Activated CD4-positive, alpha-beta memory T cell treated with anti-CD3 and anti-CD28 coated beads, Interleukin-2, amount 10 ng/mL, durations not matched to agents 7 days and 5 days (primary cell): ENCODE measurements at regions not wholly inside any gene's neighbourhood (a gene's known extent, or its start where the extent isn't known, plus 50 kb on each side); places are given as distances from the start of the nearest gene placed in this dataset.

Experiments used
- CTCF ChIA-PET: fragments of 350-600 bp; sonication (Branson Sonifier 250); formaldehyde crosslinking; loops from one replicate; lab custom pipeline; 2021; ENCODE audit warnings: antibody characterized with exemption, inconsistent platforms; lab: Charles Lee
- POLR2A ChIA-PET: fragments of 350-600 bp; sonication (Branson Sonifier 250); formaldehyde crosslinking; loops from one replicate; lab custom pipeline; 2021; ENCODE audit warnings: antibody characterized with exemption; lab: Charles Lee
- DNase-seq: peaks from one replicate; pipeline ENCODE4 v3.0.0-alpha.2; 2020
- H3K27ac Mint-ChIP-seq: one replicate; pipeline ENCODE4 v1.8.0; 2021; ENCODE audit warnings: mild to moderate bottlenecking, mixed read lengths
- H3K27me3 Mint-ChIP-seq: one replicate; pipeline ENCODE4 v1.8.0; 2021; ENCODE audit warnings: mixed read lengths
- H3K36me3 Mint-ChIP-seq: one replicate; pipeline ENCODE4 v1.8.0; 2021; ENCODE audit warnings: low read depth, mixed read lengths
- H3K4me1 Mint-ChIP-seq: one replicate; pipeline ENCODE4 v1.8.0; 2021; ENCODE audit warnings: mixed read lengths
- H3K4me3 Mint-ChIP-seq: one replicate; pipeline ENCODE4 v1.8.0; 2021; ENCODE audit warnings: mild to moderate bottlenecking, mixed read lengths
- H3K9me3 Mint-ChIP-seq: one replicate; pipeline ENCODE4 v1.8.0; 2021; ENCODE audit warnings: mixed read lengths

DNA sequence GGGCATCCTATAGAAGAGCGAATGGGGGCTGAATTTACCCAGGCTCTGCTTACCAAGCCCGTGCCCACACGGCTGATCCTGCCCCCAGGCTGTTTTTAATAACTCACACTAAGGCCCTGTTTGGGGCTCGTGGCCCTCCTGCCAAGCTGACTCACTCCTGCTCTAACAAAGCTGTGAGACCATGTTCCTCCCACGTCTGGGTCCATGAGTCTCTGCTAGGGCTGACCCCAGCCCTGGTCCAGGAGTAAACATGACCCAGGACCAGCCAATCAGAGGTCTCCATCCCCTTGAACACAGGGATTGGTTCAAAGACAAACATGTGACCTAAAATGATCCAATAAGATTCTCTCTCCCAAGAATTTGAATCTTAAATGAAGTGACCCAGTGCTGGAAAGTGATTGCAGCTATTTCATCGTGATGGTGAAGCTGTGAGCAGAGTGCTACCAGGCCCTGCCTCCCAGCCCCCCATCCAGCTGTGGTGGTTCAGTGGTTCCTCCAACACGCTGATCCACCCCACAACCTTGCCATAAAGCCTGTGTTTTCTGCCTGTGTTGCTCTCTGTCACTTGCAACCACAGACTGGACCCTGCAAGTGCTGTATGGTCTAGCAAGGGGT lies 57.2 kb downstream of the C16orf82 start:
- ChIA-PET CTCF (no interaction called here), POLR2A (no interaction called here)
- Mint-ChIP-seq H3K36me3 (no peaks in the 10 kb centered on the region), H3K4me3 (no peak overlapping the region), H3K27me3 (peaks cover 7% of the 10 kb centered on the region), H3K27ac (no peak overlapping the region), H3K4me1 (no peaks in the 10 kb centered on the region), H3K9me3 (peaks cover 5% of the 10 kb centered on the region)
- no peak for DNase-seq

GRCh38 chr16:27127308-27127707 lies 60.6 kb downstream of the C16orf82 start:
- no peaks in the 10 kb centered on the region for H3K36me3 Mint-ChIP-seq
- peaks cover 5% of the 10 kb centered on the region for H3K27me3 Mint-ChIP-seq
- CTCF ChIA-PET: interaction anchor here (0.5 kb wide), 1 partner anchor 593 kb away, joined by 3 read pairs; no protein-coding TSS in a partner anchor
- H3K27ac Mint-ChIP-seq: no peak overlapping the region
- POLR2A ChIA-PET: no interaction called here
- no peak for DNase-seq
- no peaks in the 10 kb centered on the region for H3K4me1 Mint-ChIP-seq
- no peak overlapping the region for H3K4me3 Mint-ChIP-seq
- H3K9me3 Mint-ChIP-seq: peaks cover 12% of the 10 kb centered on the region

DNA sequence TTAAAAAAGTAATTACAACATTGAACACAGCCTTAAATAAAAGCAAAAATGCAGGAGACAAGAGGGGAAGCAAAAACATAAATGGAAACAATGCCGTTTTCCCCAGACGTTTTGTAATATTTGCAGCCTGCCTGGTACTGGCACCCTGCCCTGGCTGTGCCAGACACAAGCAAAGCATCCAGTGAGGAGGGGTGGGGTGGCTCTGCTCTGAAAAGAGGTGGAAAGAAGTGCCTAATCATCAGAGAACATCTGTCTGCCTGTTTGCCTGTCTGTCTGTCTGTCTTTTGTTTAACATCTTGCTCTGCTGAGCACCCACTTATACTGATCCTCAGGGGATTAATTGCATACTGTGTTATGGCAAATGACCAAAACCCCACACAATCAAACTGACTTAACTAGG lies 62.7 kb downstream of the C16orf82 start:
- CTCF ChIA-PET: no interaction called here
- Mint-ChIP-seq H3K27ac (no peak overlapping the region), H3K4me3 (no peak overlapping the region), H3K36me3 (no peaks in the 10 kb centered on the region), H3K4me1 (no peaks in the 10 kb centered on the region), H3K9me3 (peaks cover 14% of the 10 kb centered on the region), H3K27me3 (peaks cover 8% of the 10 kb centered on the region)
- POLR2A ChIA-PET: no interaction called here
- no peak for DNase-seq

DNA sequence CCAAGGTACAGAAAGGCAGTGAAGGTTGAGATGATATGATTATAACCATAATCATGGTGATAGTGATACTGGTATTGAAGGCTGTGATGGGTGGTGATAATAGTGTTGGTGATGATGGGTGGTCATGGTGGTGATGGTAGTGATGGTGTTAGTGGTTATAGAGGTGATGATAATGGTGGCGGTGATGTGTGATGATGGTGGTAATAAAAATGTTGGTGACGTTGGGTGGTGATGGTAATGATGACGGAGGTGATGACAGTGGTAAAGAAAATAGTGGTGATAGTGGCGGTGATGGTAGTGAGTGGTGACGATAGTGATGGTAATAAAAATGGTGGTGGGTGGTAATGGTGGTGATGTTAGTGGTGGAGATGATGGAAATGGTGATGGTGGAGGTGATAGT lies 65.1 kb upstream of the KDM8 start:
- Mint-ChIP-seq H3K36me3 (peaks cover 8% of the 10 kb centered on the region), H3K4me3 (no peak overlapping the region), H3K27me3 (peaks cover 24% of the 10 kb centered on the region), H3K9me3 (peaks cover 10% of the 10 kb centered on the region), H3K27ac (peak overlapping the region; percentile 54), H3K4me1 (peaks cover 4% of the 10 kb centered on the region)
- ChIA-PET CTCF (no interaction called here), POLR2A (no interaction called here)
- DNase-seq: no peak

DNA sequence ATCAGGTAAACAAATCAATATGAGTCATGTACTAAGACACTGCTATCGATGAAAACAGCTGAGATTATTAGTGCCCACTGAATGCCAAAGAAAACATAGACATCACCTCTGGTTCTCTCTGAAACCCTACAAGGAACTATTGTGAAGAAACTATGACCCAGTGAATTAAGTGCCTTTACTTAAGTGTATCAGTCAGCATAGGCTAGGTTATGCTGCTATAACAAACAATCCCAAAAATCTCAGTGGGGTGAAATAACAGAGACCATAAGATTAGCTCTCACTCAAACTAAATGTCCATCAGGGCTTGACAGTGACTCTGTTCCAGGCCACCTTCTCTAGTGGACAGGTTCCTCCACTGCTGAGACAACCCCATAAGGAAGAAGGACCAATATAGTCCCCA lies 57.7 kb upstream of the KDM8 start:
- POLR2A ChIA-PET: no interaction called here

DNA sequence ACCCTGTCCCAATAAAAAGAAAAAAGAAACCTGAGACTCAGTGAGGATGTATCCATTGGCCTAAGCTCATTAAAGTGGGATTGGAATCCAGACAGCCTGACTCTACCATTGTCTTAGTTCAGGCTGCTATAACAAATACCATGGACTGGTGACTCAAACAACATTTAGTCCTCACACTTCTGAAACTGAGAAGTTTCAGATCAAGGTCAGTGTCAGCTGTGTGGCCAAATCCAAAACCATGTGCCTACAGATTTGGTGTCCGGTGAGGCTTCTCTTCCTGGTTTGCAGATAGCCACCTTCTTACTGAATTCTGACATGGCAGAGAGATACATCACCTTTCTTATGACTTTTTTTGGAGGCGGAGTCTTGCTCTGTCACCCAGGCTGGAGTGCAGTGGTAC lies 53.3 kb upstream of the KDM8 start:
- CTCF ChIA-PET: no interaction called here
- H3K9me3 Mint-ChIP-seq: peaks cover 12% of the 10 kb centered on the region
- no peak overlapping the region for H3K4me3 Mint-ChIP-seq

More for the DNA sequence above, 57.7 kb upstream of the KDM8 start:
- Mint-ChIP-seq H3K9me3 (peaks cover 12% of the 10 kb centered on the region), H3K4me1 (no peaks in the 10 kb centered on the region), H3K27me3 (peaks cover 13% of the 10 kb centered on the region), H3K4me3 (no peak overlapping the region), H3K27ac (no peak overlapping the region), H3K36me3 (no peaks in the 10 kb centered on the region)
- no peak for DNase-seq
- CTCF ChIA-PET: interaction anchor here (1.2 to 1.4 kb wide), 2 partner anchors 24 to 311 kb away, joined by 3 to 4 read pairs; no protein-coding TSS in a partner anchor

GRCh38 chr16:27152121-27152520 lies 51.2 kb upstream of the KDM8 start:
- POLR2A ChIA-PET: no interaction called here

More for the DNA sequence above, 53.3 kb upstream of the KDM8 start:
- Mint-ChIP-seq H3K4me1 (peaks cover 4% of the 10 kb centered on the region), H3K27ac (no peak overlapping the region), H3K27me3 (peaks cover 6% of the 10 kb centered on the region), H3K36me3 (no peaks in the 10 kb centered on the region)
- DNase-seq: no peak
- POLR2A ChIA-PET: no interaction called here

DNA sequence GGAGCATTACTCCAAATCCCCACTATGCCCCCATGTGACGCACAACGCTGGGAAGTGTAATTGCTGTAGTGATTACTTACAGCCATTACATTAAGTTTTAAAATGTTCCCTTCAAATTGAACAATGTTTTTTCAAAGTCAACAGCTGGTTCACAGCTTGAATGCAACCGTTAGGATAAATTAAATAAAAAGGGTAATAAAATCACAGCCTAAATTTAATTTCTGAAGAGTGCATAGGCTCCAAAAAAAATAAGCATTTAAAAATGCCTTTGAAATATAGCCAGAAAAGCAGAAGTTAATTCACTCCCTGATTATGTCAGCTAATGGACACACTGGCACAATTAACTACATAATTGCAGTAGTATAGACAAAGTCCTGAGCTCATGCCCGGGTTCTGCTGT lies 50.5 kb upstream of the KDM8 start:
- POLR2A ChIA-PET: interaction anchor here (1.1 kb wide), 1 partner anchor 216 kb away, joined by 3 read pairs; no protein-coding TSS in a partner anchor
- no peak overlapping the region for H3K4me3 Mint-ChIP-seq
- no peak for DNase-seq

More at GRCh38 chr16:27152121-27152520, 51.2 kb upstream of the KDM8 start:
- Mint-ChIP-seq H3K36me3 (no peaks in the 10 kb centered on the region), H3K27me3 (no peaks in the 10 kb centered on the region), H3K4me3 (no peak overlapping the region), H3K27ac (no peak overlapping the region), H3K4me1 (peaks cover 9% of the 10 kb centered on the region), H3K9me3 (peaks cover 4% of the 10 kb centered on the region)
- CTCF ChIA-PET: interaction anchor here (1.1 to 4.8 kb wide), 7 partner anchors 13 to 307 kb away, joined by 3 to 25 read pairs (median 6); no protein-coding TSS in a partner anchor
- no peak for DNase-seq

More for the DNA sequence above, 50.5 kb upstream of the KDM8 start:
- no peak overlapping the region for H3K27ac Mint-ChIP-seq
- peaks cover 4% of the 10 kb centered on the region for H3K9me3 Mint-ChIP-seq
- peaks cover 9% of the 10 kb centered on the region for H3K4me1 Mint-ChIP-seq
- no peaks in the 10 kb centered on the region for H3K36me3 Mint-ChIP-seq
- H3K27me3 Mint-ChIP-seq: no peaks in the 10 kb centered on the region
- CTCF ChIA-PET: interaction anchor here (0.7 to 4.8 kb wide), 14 partner anchors 9 to 307 kb away, joined by 3 to 25 read pairs (median 3); partner anchors contain the start of gene KDM8
